ENCODE measurements at regions not wholly inside any gene's neighbourhood (a gene's known extent, or its start where the extent isn't known, plus 50 kb on each side); places are given as distances from the start of the nearest gene placed in this dataset.

GRCh38 chr6:87847135-87847829, 145.2 kb upstream of the AKIRIN2 start:
- no peak for DNase-seq

- DNase-seq: no peak
These were observed 144.4 kb upstream of the AKIRIN2 start for GRCh38 chr6:87846434-87846833.

GRCh38 chr6:87840324-87840723, 138.3 kb upstream of the AKIRIN2 start:
- DNase-seq: no peak

- no peak for DNase-seq
These were observed 135.8 kb upstream of the AKIRIN2 start for GRCh38 chr6:87837876-87838275.

- DNase-seq: no peak
These were observed 135.4 kb upstream of the AKIRIN2 start for GRCh38 chr6:87837444-87837843.

- DNase-seq: peak; percentile 57
These were observed 130.2 kb upstream of the AKIRIN2 start for GRCh38 chr6:87832025-87832825.

GRCh38 chr6:87830907-87831306, 128.9 kb upstream of the AKIRIN2 start:
- DNase-seq: no peak

GRCh38 chr6:87829622-87830121, 127.6 kb upstream of the AKIRIN2 start:
- DNase-seq: no peak

- DNase-seq: no peak
These were observed 126.0 kb upstream of the AKIRIN2 start for GRCh38 chr6:87828044-87828443.

- DNase-seq: no peak
These were observed 125.3 kb upstream of the AKIRIN2 start for GRCh38 chr6:87827346-87827745.

GRCh38 chr6:87826424-87826823, 124.4 kb upstream of the AKIRIN2 start:
- no peak for DNase-seq

- DNase-seq: no peak
These were observed 123.8 kb upstream of the AKIRIN2 start for GRCh38 chr6:87825821-87826221.

- no peak for DNase-seq
These were observed 123.0 kb upstream of the AKIRIN2 start for GRCh38 chr6:87824958-87825491.

- no peak for DNase-seq
These were observed 120.0 kb upstream of the AKIRIN2 start for GRCh38 chr6:87822011-87822410.

- DNase-seq: no peak
These were observed 118.4 kb upstream of the AKIRIN2 start for GRCh38 chr6:87820343-87820984.

GRCh38 chr6:87817183-87817582, 115.2 kb upstream of the AKIRIN2 start:
- DNase-seq: no peak

GRCh38 chr6:87815449-87815848, 113.4 kb upstream of the AKIRIN2 start:
- no peak for DNase-seq

- peak; percentile 76 for DNase-seq
These were observed 106.1 kb upstream of the AKIRIN2 start for GRCh38 chr6:87808005-87808757.

GRCh38 chr6:87807475-87807874, 105.4 kb upstream of the AKIRIN2 start:
- no peak for DNase-seq

- peak; percentile 43 for DNase-seq
These were observed 104.6 kb upstream of the AKIRIN2 start for GRCh38 chr6:87806635-87807034.

- no peak for DNase-seq
These were observed 104.1 kb upstream of the AKIRIN2 start for GRCh38 chr6:87806099-87806498.

- no peak for DNase-seq
These were observed 101.8 kb upstream of the AKIRIN2 start for GRCh38 chr6:87803791-87804190.

GRCh38 chr6:87799651-87800050, 97.6 kb upstream of the AKIRIN2 start:
- DNase-seq: no peak
